ENCODE measurements at regions not wholly inside any gene's neighbourhood (a gene's known extent, or its start where the extent isn't known, plus 50 kb on each side); places are given as distances from the start of the nearest gene placed in this dataset.

GRCh38 chr7:114085592-114086501 lies 167.0 kb upstream of the PPP1R3A start:
- no peaks in the 10 kb centered on the region for H3K4me1 ChIP-seq (ENCODE audit: control insufficient read depth, extremely low read depth, insufficient read depth, low read length)
- H3K4me2 ChIP-seq (ENCODE audit: extremely low read depth, insufficient read depth, low read length): peak overlapping the region; percentile 79
- H3K79me2 ChIP-seq (ENCODE audit: control insufficient read depth, insufficient read depth, low read length): no peaks in the 10 kb centered on the region
- peak overlapping the region; percentile 62 for H3K9ac ChIP-seq (ENCODE audit: insufficient read depth, low read length)
- H3K9me3 ChIP-seq (ENCODE audit: control insufficient read depth, insufficient read depth, low read depth, low read length): no peaks in the 10 kb centered on the region
- DNase-seq (ENCODE audit: low read depth in 2 of 2): peak; percentile 81 to 94
- TF ChIP-seq CTCF (conservative IDR thresholded peaks at IDR 0.05 in 1 of 2, IDR thresholded peaks at IDR 0.05 in 1 of 2; ENCODE audit: low read depth in 1 of 2, low read length in 2 of 2) (no peak), EZH2 (IDR thresholded peaks at IDR 0.05; ENCODE audit: low read length, missing control alignments) (peak; percentile 0)
- H3K36me3 ChIP-seq (ENCODE audit: control insufficient read depth, insufficient read depth, low read length): no peaks in the 10 kb centered on the region
- H2AFZ ChIP-seq (ENCODE audit: low read length): peak overlapping the region; percentile 92
- H3K4me3 ChIP-seq (replicated peaks in 1 of 4; ENCODE audit: control extremely low read depth in 1 of 4, insufficient read depth in 1 of 4, low read depth in 3 of 4, low read length in 4 of 4): peak overlapping the region; percentile 77 to 91 (median 83)
- H3K27me3 ChIP-seq (ENCODE audit: control insufficient read depth, insufficient read depth, low read length): peaks cover 27% of the 10 kb centered on the region
- peak overlapping the region; percentile 43 for H3K27ac ChIP-seq (ENCODE audit: insufficient read depth, low read length)
- H4K20me1 ChIP-seq (ENCODE audit: control insufficient read depth, extremely low read depth, insufficient read depth, low read length): no peaks in the 10 kb centered on the region

GRCh38 chr7:114085313-114085591 lies 166.4 kb upstream of the PPP1R3A start:
- Histone ChIP-seq H3K9ac (ENCODE audit: insufficient read depth, low read length) (no peak overlapping the region), H3K36me3 (ENCODE audit: control insufficient read depth, insufficient read depth, low read length) (no peaks in the 10 kb centered on the region)

More at GRCh38 chr7:114085313-114085591, 166.4 kb upstream of the PPP1R3A start:
- no peaks in the 10 kb centered on the region for H3K4me1 ChIP-seq (ENCODE audit: control insufficient read depth, extremely low read depth, insufficient read depth, low read length)
- peak overlapping the region; percentile 43 for H3K27ac ChIP-seq (ENCODE audit: insufficient read depth, low read length)
- peaks cover 27% of the 10 kb centered on the region for H3K27me3 ChIP-seq (ENCODE audit: control insufficient read depth, insufficient read depth, low read length)
- peak overlapping the region; percentile 77 to 91 (median 83) for H3K4me3 ChIP-seq (replicated peaks in 1 of 4; ENCODE audit: control extremely low read depth in 1 of 4, insufficient read depth in 1 of 4, low read depth in 3 of 4, low read length in 4 of 4)
- peak; percentile 47 for TF ChIP-seq EZH2 (IDR thresholded peaks at IDR 0.05; ENCODE audit: low read length, missing control alignments)
- TF ChIP-seq CTCF (conservative IDR thresholded peaks at IDR 0.05 in 1 of 2, IDR thresholded peaks at IDR 0.05 in 1 of 2; ENCODE audit: low read depth in 1 of 2, low read length in 2 of 2): no peak
- no peaks in the 10 kb centered on the region for H3K79me2 ChIP-seq (ENCODE audit: control insufficient read depth, insufficient read depth, low read length)
- no peak for DNase-seq (ENCODE audit: low read depth in 2 of 2)
- H2AFZ ChIP-seq (ENCODE audit: low read length): peak overlapping the region; percentile 92
- no peaks in the 10 kb centered on the region for H3K9me3 ChIP-seq (ENCODE audit: control insufficient read depth, insufficient read depth, low read depth, low read length)
- no peaks in the 10 kb centered on the region for H4K20me1 ChIP-seq (ENCODE audit: control insufficient read depth, extremely low read depth, insufficient read depth, low read length)
- peak overlapping the region; percentile 79 for H3K4me2 ChIP-seq (ENCODE audit: extremely low read depth, insufficient read depth, low read length)
